ENCODE measurements at regions not wholly inside any gene's neighbourhood (a gene's known extent, or its start where the extent isn't known, plus 50 kb on each side); places are given as distances from the start of the nearest gene placed in this dataset.

DNA sequence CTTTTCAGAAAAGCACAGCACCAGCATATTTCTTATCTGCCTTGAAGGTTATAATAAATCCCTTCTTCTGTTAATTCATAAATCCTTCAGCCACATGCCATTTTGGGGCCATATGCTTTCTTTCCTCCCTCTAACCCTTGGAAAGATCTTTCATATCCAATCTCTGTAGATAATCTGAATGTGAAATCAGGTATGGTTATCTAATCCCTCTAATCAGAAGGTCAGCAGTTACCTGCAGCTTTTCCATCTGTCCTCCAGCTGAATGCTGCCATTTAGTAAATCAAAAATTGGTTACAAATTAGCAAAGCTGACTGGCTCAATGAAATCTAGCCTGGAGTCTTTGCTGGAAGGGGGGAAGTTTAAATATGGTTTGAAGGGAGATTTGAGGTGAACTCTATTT is 230.5 kb downstream of the PIK3C3 start:
- DNase-seq: no peak
- Histone ChIP-seq H3K4me1 (peaks cover 0 to 14% (median 3%) of the 10 kb centered on the region in 4 donors), H3K9me3 (no peaks in the 10 kb centered on the region), H3K4me3 (no peak overlapping the region), H3K27ac (no peak overlapping the region), H3K36me3 (no peaks in the 10 kb centered on the region), H3K27me3 (no peaks in the 10 kb centered on the region)
- TF ChIP-seq CTCF (IDR thresholded peaks at IDR 0.05): no peak
- intact Hi-C loops (cut with DNase I; ENCODE audit: low total_unique reads): no loop called here

- no peaks in the 10 kb centered on the region for H3K9me3 ChIP-seq
- H3K4me1 ChIP-seq: peaks cover 0 to 12% (median 3%) of the 10 kb centered on the region in 4 donors
- H3K27ac ChIP-seq: no peak overlapping the region
- no peaks in the 10 kb centered on the region for H3K36me3 ChIP-seq
- no peak overlapping the region for H3K4me3 ChIP-seq
- no peak for DNase-seq
- TF ChIP-seq CTCF (IDR thresholded peaks at IDR 0.05): no peak
- H3K27me3 ChIP-seq: no peaks in the 10 kb centered on the region
- intact Hi-C loops (cut with DNase I; ENCODE audit: low total_unique reads): no loop called here
Observed at GRCh38 chr18:42187611-42188380, 232.8 kb downstream of the PIK3C3 start.

GRCh38 chr18:42190643-42191042 is 235.6 kb downstream of the PIK3C3 start:
- Histone ChIP-seq H3K27ac (no peak overlapping the region), H3K36me3 (no peaks in the 10 kb centered on the region), H3K27me3 (no peaks in the 10 kb centered on the region), H3K4me3 (no peak overlapping the region), H3K4me1 (no peaks in the 10 kb centered on the region), H3K9me3 (no peaks in the 10 kb centered on the region)
- TF ChIP-seq CTCF (IDR thresholded peaks at IDR 0.05): no peak
- intact Hi-C loops (cut with DNase I; ENCODE audit: low total_unique reads): no loop called here
- DNase-seq: no peak

DNA sequence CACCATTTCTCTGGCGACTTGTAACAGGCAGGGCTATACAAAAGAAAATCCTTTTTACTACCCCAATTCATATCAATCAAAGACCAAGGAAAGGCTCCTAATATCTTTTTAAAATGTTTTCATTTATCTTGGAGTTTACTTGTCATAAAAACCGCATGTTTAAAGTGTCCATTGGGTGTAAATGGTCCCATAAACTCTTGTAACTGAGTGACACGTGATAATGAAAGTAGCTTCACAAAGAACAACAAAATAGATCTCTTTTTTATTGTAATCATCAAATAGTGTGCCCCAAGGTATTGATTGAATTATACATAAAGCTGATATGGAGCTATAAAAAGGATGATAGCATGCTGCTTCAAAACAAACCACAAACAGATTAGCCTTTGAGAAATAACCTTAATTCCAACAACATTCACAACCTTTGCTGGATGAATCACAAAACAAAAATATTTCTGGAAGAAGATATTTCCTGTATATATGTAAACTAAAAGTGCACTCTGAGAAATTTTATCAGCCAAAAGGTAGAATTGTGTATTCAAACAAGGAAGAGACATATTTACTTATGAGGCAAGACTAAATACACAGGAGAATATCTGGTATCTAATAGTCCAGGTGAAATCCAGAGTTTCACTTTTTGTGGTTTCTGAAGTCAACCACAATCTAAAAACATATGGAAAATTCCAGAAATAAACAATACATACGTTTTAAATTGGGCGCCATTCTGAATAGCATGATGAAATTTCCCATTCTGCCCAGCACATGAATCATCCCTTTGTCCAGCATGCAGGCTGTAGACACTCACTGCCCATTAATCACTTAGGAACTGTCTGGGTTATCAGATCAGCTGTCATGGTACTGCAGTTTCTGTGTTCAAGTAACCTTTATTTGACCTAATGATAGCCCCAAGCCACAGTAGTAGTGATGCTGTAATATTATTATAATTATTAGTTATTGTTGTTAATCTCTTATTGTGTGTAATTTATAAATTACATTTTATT is 237.5 kb downstream of the PIK3C3 start:
- Histone ChIP-seq H3K4me3 (no peak overlapping the region), H3K4me1 (peaks cover 0 to 11% (median 0%) of the 10 kb centered on the region in 4 donors), H3K36me3 (no peaks in the 10 kb centered on the region), H3K27me3 (no peaks in the 10 kb centered on the region), H3K9me3 (no peaks in the 10 kb centered on the region), H3K27ac (no peak overlapping the region)
- TF ChIP-seq CTCF (IDR thresholded peaks at IDR 0.05): no peak
- intact Hi-C loops (cut with DNase I; ENCODE audit: low total_unique reads): no loop called here
- DNase-seq: no peak

- Histone ChIP-seq H3K9me3 (no peaks in the 10 kb centered on the region), H3K4me3 (no peak overlapping the region), H3K27ac (no peak overlapping the region), H3K4me1 (peaks cover 0 to 11% (median 0%) of the 10 kb centered on the region in 4 donors), H3K27me3 (no peaks in the 10 kb centered on the region), H3K36me3 (no peaks in the 10 kb centered on the region)
- no peak for TF ChIP-seq CTCF (IDR thresholded peaks at IDR 0.05)
- intact Hi-C loops (cut with DNase I; ENCODE audit: low total_unique reads): no loop called here
- no peak for DNase-seq
Observed at GRCh38 chr18:42196651-42197050, 241.6 kb downstream of the PIK3C3 start.

Data from tibial artery (tissue), 4 donors.